ENCODE measurements at regions not wholly inside any gene's neighbourhood (a gene's known extent, or its start where the extent isn't known, plus 50 kb on each side); places are given as distances from the start of the nearest gene placed in this dataset.

- no peak for TF ChIP-seq ZBTB33 (IDR thresholded peaks at IDR 0.05; ENCODE audit: borderline replicate concordance, low read depth)
- TF ChIP-seq TCF12 (IDR thresholded peaks at IDR 0.05): no peak
- no peak for TF ChIP-seq RFX5 (IDR thresholded peaks at IDR 0.05; ENCODE audit: low read length)
- no peak for TF ChIP-seq TEAD4 (IDR thresholded peaks at IDR 0.05; ENCODE audit: borderline replicate concordance, insufficient read depth)
- no peak for TF ChIP-seq EP300 (IDR thresholded peaks at IDR 0.05; ENCODE audit: borderline replicate concordance in 1 of 2, low read depth in 1 of 2, low read length in 1 of 2)
- no peak for TF ChIP-seq EZH2phosphoT487 (IDR thresholded peaks at IDR 0.05; ENCODE audit: borderline replicate concordance, low read depth)
- no peak for TF ChIP-seq YY1 (IDR thresholded peaks at IDR 0.05; ENCODE audit: low read depth)
- TF ChIP-seq TAF1 (IDR thresholded peaks at IDR 0.05; ENCODE audit: borderline replicate concordance, low read depth, low read length): no peak
- TF ChIP-seq FOXJ3 (CRISPR knock-in tag; IDR thresholded peaks at IDR 0.05): no peak
- no peak for TF ChIP-seq IRF3 (IDR thresholded peaks at IDR 0.05; ENCODE audit: low read depth, low read length)
Observed at GRCh38 chr4:22299678-22300077, 216.2 kb downstream of the ADGRA3 start (continued).

- Histone ChIP-seq H2AFZ (ENCODE audit: low read depth) (no peak overlapping the region), H3K36me3 (replicated peaks in 1 of 2; ENCODE audit: control insufficient read depth in 1 of 2, insufficient read depth in 2 of 2, low read length in 1 of 2) (no peaks in the 10 kb centered on the region), H3K79me2 (ENCODE audit: insufficient read depth) (no peaks in the 10 kb centered on the region), H3K4me2 (no peak overlapping the region), H3K9me3 (no peaks in the 10 kb centered on the region), H3K4me1 (ENCODE audit: control insufficient read depth in 1 of 2, insufficient read depth in 2 of 2, low read depth in 1 of 2, low read length in 1 of 2) (no peaks in the 10 kb centered on the region), H3K9ac (no peak overlapping the region), H3K27me3 (ENCODE audit: insufficient read depth) (no peaks in the 10 kb centered on the region), H3K27ac (ENCODE audit: low read depth in 2 of 2, low read length in 1 of 2) (no peak overlapping the region), H3F3A (replicated peaks; ENCODE audit: insufficient read depth) (no peaks in the 10 kb centered on the region), H3K9me2 (no peaks in the 10 kb centered on the region), H3K4me3 (ENCODE audit: low read depth in 2 of 2, low read length in 1 of 2) (no peak overlapping the region), H4K20me1 (ENCODE audit: insufficient read depth) (no peaks in the 10 kb centered on the region)
- ChIA-PET POLR2A (no interaction called here), CTCF (no interaction called here)
- WGBS (ENCODE audit: low lambda C conversion rate): 6% methylated on average over 1 of the region's 1 CpG
- DNase-seq: no peak
- TF ChIP-seq RCOR1 (IDR thresholded peaks at IDR 0.05; ENCODE audit: low read length): no peak
- no peak for TF ChIP-seq CTCF (IDR thresholded peaks at IDR 0.05)
- TF ChIP-seq NFIC (IDR thresholded peaks at IDR 0.05; ENCODE audit: borderline replicate concordance): no peak
- no peak for TF ChIP-seq SMC3 (IDR thresholded peaks at IDR 0.05; ENCODE audit: low read depth, low read length)
- no peak for TF ChIP-seq YY1 (IDR thresholded peaks at IDR 0.05; ENCODE audit: low read depth)
- TF ChIP-seq POLR2AphosphoS5 (IDR thresholded peaks at IDR 0.05; ENCODE audit: low read depth, low read length): no peak
- TF ChIP-seq USF1 (IDR thresholded peaks at IDR 0.05; ENCODE audit: borderline replicate concordance, low read depth): no peak
- no peak for TF ChIP-seq ELF1 (IDR thresholded peaks at IDR 0.05)
- TF ChIP-seq GABPA (IDR thresholded peaks at IDR 0.05; ENCODE audit: low read depth): no peak
- TF ChIP-seq NRF1 (IDR thresholded peaks at IDR 0.05; ENCODE audit: low read depth, low read length): no peak
- TF ChIP-seq RAD21 (IDR thresholded peaks at IDR 0.05; ENCODE audit: low read length): no peak
- TF ChIP-seq PBX3 (IDR thresholded peaks at IDR 0.05): no peak
- no peak for TF ChIP-seq CHD2 (IDR thresholded peaks at IDR 0.05; ENCODE audit: low read length, partially characterized antibody)
- no peak for TF ChIP-seq MXI1 (IDR thresholded peaks at IDR 0.05; ENCODE audit: low read depth, low read length)
- no peak for TF ChIP-seq EP300 (IDR thresholded peaks at IDR 0.05; ENCODE audit: borderline replicate concordance in 1 of 2, low read depth in 1 of 2, low read length in 1 of 2)
- TF ChIP-seq IRF3 (IDR thresholded peaks at IDR 0.05; ENCODE audit: low read depth, low read length): no peak
- TF ChIP-seq ZBTB33 (IDR thresholded peaks at IDR 0.05; ENCODE audit: borderline replicate concordance, low read depth): no peak
Observed at GRCh38 chr4:22287631-22288030, 228.2 kb downstream of the ADGRA3 start.
